ENCODE measurements at regions not wholly inside any gene's neighbourhood (a gene's known extent, or its start where the extent isn't known, plus 50 kb on each side); places are given as distances from the start of the nearest gene placed in this dataset.

DNA sequence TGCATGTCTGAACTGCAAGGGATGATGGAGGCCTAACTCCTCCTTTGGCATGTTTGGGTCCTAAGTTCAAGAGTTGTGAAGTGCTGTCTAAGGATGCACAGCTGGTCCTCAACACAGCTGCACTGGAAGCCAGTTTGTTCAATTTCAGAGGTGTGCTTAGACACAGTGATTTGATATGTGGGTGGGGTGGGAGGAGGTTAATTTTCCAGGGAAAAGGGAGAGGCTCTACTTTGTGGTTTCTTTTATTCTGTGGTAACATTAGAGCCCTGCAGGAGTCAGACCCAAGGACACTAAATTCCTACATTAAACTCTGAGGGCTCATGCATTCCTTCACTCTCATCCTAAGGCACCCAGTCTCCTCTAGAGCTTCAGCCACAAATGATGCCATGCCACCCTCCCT, 188.4 kb upstream of the MAST4 start:
- TF ChIP-seq GATA2 (IDR thresholded peaks at IDR 0.05; ENCODE audit: low read depth, low read length): no peak
- no peak for TF ChIP-seq GATA3 (IDR thresholded peaks at IDR 0.05; ENCODE audit: low read depth, low read length)
